ENCODE measurements at regions not wholly inside any gene's neighbourhood (a gene's known extent, or its start where the extent isn't known, plus 50 kb on each side); places are given as distances from the start of the nearest gene placed in this dataset.
A peak's percentile ranks its signal among the peaks of the same experiment; 100 is the strongest.
"Not testable (repeated sequence)": the region's sequence is repeated elsewhere in the genome, so short reads cannot be mapped to it uniquely, and the experiment has no call there.

- no peak for DNase-seq
These were observed 248.5 kb upstream of the TUT7 start for GRCh38 chr9:86602715-86603114.

DNA sequence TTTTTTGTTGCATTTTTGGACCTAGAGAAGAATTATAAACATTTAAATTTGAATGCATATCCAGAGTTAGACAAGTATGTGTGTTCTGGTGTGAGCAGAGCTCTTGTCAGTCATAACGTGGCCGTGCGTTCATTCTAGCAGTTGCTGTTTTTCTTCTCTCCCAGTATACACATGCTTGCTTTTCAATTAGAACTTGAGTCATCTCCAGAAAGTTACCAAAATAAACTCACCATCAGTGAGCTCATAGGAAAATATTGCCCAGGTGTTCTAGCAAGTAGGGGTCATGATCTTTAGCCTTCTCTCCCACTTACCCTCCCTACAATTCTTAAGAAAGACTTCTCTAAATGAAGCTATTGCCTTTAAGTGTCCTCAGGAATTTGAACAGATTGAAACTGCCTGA, 247.5 kb upstream of the TUT7 start:
- no peak for DNase-seq

DNA sequence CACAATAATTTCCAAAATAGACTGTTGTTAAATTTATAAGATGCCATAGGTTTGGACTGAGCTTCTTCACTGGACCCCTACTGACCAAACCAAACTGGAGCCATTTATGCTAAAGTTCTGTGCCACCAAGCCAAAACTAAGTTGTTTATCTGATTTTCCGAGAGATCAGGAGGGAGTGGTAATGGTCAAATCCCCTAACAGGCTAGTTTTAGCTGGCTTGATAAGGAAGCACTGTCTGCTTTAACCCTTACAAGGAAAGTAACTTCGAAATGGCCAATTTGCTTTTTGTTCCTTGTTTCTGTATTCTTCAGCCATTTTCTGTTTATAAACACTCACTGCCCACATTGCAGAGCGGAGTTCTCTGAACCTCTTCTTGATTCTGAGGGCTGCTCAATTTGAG, 246.8 kb upstream of the TUT7 start:
- DNase-seq = no peak

GRCh38 chr9:86600291-86600690, 246.1 kb upstream of the TUT7 start:
- DNase-seq = no peak

GRCh38 chr9:86599561-86599960, 245.4 kb upstream of the TUT7 start:
- no peak for DNase-seq

- DNase-seq = peak; percentile 29
These were observed 244.4 kb upstream of the TUT7 start for GRCh38 chr9:86598411-86599239.

- no peak for DNase-seq
These were observed 240.5 kb upstream of the TUT7 start for GRCh38 chr9:86594724-86595123.

DNA sequence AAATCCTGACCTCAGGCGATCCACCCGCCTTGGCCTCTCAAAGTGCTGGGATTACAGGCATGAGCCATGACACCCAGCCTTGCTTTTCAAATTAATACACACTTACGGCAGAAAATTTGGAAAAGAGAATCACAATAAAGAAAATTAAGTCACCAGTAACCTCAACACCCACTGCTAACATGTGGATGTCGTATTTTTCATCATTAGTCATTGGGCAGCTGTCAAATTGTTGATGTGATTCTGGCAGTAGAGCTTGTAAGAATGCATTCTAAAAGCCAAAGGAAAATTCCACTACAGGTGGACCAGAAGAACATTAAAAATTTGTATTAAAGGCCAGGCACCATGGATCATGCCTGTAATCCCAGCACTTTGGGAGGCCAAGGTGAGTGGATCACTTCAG, 237.3 kb upstream of the TUT7 start:
- no peak for DNase-seq

DNA sequence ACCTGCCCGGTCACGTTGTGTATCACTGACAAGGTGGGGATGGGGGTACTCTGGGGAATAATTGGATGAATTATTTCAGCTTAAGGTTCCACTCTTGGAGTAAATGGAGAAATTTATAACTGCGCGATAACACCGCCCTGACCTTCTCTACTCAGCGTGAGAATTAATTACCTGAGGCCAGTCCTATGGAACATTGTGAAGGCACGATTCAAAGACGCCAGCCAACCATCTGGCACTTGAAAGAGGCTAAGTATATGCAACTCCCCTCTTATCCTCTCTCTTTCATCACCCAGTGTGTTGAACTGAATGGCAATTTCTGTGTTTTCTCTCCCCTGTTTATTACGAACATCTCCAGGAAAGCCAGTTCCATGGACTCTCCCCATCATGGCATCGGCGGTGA, 235.5 kb upstream of the TUT7 start:
- no peak for DNase-seq

GRCh38 chr9:86589273-86589672, 235.1 kb upstream of the TUT7 start:
- no peak for DNase-seq

DNA sequence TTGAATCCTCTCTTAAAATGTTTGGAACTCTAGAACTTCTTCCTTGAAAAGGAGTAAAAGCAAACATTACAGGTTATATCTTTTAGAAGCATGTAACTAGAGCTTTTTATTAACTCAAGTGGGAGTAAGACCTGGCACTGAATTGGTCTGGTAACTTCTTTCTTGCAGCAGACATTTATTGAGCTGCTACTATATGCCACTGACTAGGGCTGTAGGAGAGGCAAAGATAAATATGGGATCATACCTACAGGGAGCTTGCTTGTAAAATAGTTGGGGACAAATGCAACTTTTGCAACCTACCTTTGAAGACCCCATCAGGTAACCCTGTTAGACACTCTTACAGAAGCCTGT, 231.9 kb upstream of the TUT7 start:
- no peak for DNase-seq

GRCh38 chr9:86585422-86586143, 231.4 kb upstream of the TUT7 start:
- DNase-seq = no peak

DNA sequence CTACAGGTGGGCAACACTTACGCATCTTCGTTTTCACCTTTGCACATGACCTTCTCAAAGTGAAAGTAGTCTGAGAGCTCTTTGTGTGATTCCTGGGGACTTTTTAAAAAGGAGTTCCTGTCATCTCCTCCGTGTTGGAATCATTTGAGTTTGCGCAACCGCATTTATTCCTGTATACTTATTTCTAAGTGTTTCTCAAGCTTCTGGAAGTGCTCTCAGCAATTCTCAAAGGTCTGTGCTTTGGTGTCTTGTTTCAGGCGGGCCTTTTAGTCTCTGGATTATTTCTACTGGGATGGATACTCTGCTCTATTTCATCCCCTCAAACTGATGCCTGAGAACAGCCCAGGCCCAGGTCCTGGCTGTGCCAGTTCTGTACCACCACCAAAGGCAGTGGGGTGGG, 226.5 kb upstream of the TUT7 start:
- no peak for DNase-seq

DNA sequence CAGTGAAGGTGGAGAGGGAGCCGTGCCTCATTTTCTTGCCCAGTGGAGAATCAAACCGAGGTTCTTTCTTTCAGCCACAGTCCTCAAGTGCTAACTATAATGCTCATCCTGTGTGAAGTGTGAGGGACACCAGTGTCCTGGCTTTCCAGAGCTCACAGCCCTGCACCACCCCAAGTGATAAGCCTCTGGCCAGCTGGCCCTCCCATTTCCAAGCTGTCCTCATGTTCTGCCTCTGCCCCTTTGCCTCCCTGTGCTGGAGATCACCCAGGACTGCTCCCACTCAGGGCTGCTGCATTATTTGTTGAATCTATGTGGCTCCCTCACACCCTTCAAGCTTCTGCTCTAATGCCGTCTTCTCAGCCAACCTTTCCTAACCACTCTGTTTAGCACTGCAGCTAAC, 224.5 kb upstream of the TUT7 start:
- DNase-seq = no peak

- peak; percentile 87 for DNase-seq
These were observed 223.5 kb upstream of the TUT7 start for GRCh38 chr9:86577420-86578333.

- DNase-seq = peak; percentile 55
These were observed 221.8 kb upstream of the TUT7 start for GRCh38 chr9:86575825-86576525.

- DNase-seq = no peak
These were observed 220.9 kb upstream of the TUT7 start for GRCh38 chr9:86575137-86575536.

DNA sequence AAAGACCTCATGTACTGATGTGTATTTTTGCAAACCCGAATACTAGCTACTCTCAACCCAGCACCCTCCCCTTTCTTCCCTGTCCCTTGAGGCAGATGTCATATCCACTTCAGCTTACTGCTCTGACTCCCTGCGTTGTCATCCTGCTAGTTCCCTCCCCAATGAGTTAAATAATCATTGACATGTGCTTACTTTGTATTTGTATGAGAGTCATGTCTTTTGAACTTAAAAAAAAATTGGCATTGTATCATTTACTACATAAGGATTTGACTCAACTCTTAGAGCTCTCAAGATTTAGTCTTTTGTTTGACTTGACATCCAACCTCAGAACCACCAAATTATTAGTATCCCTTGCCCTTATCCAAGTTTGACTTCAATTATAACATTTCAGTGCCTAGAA, 219.7 kb upstream of the TUT7 start:
- DNase-seq = no peak

- no peak for DNase-seq
These were observed 218.7 kb upstream of the TUT7 start for GRCh38 chr9:86572904-86573303.

DNA sequence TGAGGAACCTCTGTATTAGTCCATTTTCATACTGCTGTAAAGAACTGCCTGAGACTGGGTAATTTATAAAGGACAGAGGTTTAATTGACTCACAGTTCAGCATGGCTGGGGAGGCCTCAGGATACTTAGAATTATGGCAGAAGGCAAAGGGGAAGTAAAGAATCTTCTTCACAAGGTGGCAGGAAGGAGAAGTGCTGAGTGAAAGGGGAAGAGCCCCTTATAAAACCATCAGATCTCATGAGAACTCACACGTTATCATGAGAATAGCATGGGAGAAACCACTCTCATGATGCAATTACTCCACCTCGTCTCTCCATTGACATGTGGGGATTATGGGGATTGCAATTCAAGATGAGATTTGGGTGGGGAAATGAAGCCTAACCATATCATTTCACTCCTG, 211.4 kb upstream of the TUT7 start:
- not testable (repeated sequence) for DNase-seq

- DNase-seq = no peak
These were observed 209.7 kb upstream of the TUT7 start for GRCh38 chr9:86563936-86564335.

DNA sequence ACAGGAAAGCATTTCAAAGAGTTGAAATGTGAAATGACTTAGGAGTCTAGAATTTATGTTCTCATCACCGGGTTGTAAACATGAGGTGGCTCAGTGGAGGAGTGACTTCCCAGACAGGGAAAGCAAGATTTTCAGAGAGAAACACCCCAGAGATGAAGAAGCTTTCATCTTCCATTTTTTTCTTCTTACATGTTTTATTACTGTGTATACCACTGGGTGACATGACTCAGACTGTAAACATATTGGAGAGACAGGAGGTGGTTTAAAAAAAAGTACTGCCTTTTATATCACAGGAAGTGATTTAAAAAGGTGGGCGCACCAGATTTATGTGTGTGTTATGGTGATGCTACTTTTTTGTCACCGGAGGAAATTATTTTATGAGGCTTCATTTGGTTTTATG, 209.1 kb upstream of the TUT7 start:
- no peak for DNase-seq

DNA sequence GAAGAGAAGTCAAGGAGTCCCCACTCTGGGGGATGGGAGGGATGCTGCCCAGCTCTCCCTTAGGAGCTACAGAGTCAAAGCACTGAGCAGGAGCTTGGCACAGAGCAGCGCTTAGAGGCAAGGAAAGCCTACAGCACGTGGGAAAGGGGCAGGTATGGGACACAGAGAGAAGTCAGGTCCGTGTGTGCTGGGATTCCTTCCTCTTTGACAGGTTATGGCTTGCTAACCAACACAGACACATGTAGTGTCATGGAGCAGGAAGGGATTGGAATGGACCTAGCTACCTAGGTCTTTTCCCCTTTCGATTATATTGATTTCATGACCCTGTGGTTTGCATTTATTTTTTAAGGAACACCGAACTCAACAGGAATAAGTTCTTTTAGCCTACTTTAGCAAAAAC, 208.5 kb upstream of the TUT7 start:
- DNase-seq = no peak

Measured in retina (tissue), 1 donor.